Calu3 (cell line): ENCODE measurements at regions not wholly inside any gene's neighbourhood (a gene's known extent, or its start where the extent isn't known, plus 50 kb on each side); places are given as distances from the start of the nearest gene placed in this dataset.

ENCODE experiments used
- BruUV-seq: library from RNA; stranded (reverse); fragments of 400-500 nt; replicated peaks from 2 replicates; lab custom pipeline; 2021; lab: Mats Ljungman, UMichigan
- CTCF ChIA-PET: fragments of 300-600 bp; sonication (Branson Sonifier 250); formaldehyde crosslinking; loops from one replicate; lab custom pipeline; 2022; ENCODE audit warnings: antibody characterized with exemption; lab: Charles Lee
- DNase-seq: peaks from one replicate; pipeline ENCODE4 v3.0.0; 2022
- H3K27ac Mint-ChIP-seq: one replicate; pipeline ENCODE4 v1.8.0; 2022; ENCODE audit warnings: mixed read lengths; ENCODE audit not compliant: unreplicated experiment
- H3K27me3 Mint-ChIP-seq: one replicate; pipeline ENCODE4 v1.8.0; 2022; ENCODE audit warnings: mixed read lengths; ENCODE audit not compliant: unreplicated experiment
- H3K36me3 Mint-ChIP-seq: one replicate; pipeline ENCODE4 v1.8.0; 2022; ENCODE audit warnings: mild to moderate bottlenecking, moderate library complexity, mixed read lengths; ENCODE audit not compliant: insufficient read depth, unreplicated experiment
- H3K4me1 Mint-ChIP-seq: one replicate; pipeline ENCODE4 v1.8.0; 2022; ENCODE audit warnings: mild to moderate bottlenecking, low read depth, mixed read lengths; ENCODE audit not compliant: unreplicated experiment
- H3K4me3 Mint-ChIP-seq: one replicate; pipeline ENCODE4 v1.8.0; 2022; ENCODE audit warnings: mild to moderate bottlenecking, low read depth, moderate library complexity, mixed read lengths; ENCODE audit not compliant: unreplicated experiment
- H3K9me3 Mint-ChIP-seq: one replicate; pipeline ENCODE4 v1.8.0; 2022; ENCODE audit warnings: low read depth, mixed read lengths; ENCODE audit not compliant: unreplicated experiment
- intact Hi-C: fragments of 100-400 bp; cut with micrococcal nuclease; formaldehyde crosslinking; loops from one replicate; pipeline ENCODE4 v1.10.0; 2022; ENCODE audit not compliant: unreplicated experiment
- TF ChIP-seq, protein P1 (sequence below): fragments of 200-600 bp; IDR thresholded peaks from one replicate; pipeline ENCODE4 v1.8.0; 2022; ENCODE audit warnings: antibody characterized with exemption; ENCODE audit not compliant: unreplicated experiment

DNA sequence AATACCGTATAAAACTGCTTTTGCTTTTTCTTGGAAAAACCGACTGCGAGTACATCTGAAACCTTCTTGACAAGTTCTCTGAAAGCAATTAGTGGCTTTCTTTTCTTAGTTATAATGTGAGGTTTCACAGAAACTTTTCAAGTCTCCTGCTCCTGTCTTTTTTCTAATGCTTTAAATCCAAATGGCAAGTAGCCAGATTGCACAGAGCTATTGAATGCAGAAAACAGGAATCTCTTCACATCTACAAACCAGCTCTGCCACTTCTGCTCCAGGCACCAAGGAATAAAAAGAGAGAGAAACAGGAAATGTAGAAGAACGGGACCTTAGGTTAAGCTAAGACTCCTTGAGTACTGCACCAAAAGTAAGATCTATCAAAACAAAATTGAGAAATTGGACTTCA lies 267.3 kb upstream of the TET2 start:
- H3K27ac Mint-ChIP-seq, result no peak overlapping the region
- TF ChIP-seq, protein P1, sequence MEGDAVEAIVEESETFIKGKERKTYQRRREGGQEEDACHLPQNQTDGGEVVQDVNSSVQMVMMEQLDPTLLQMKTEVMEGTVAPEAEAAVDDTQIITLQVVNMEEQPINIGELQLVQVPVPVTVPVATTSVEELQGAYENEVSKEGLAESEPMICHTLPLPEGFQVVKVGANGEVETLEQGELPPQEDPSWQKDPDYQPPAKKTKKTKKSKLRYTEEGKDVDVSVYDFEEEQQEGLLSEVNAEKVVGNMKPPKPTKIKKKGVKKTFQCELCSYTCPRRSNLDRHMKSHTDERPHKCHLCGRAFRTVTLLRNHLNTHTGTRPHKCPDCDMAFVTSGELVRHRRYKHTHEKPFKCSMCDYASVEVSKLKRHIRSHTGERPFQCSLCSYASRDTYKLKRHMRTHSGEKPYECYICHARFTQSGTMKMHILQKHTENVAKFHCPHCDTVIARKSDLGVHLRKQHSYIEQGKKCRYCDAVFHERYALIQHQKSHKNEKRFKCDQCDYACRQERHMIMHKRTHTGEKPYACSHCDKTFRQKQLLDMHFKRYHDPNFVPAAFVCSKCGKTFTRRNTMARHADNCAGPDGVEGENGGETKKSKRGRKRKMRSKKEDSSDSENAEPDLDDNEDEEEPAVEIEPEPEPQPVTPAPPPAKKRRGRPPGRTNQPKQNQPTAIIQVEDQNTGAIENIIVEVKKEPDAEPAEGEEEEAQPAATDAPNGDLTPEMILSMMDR, result no peak
- no peaks in the 10 kb centered on the region for H3K9me3 Mint-ChIP-seq
- no peak for DNase-seq
- CTCF ChIA-PET, result interaction anchor here (0.6 kb wide), 1 partner anchor 527 kb away, joined by 6 read pairs; no protein-coding TSS in a partner anchor
- BruUV-seq, result no TSS peak
- H3K36me3 Mint-ChIP-seq, result no peaks in the 10 kb centered on the region
- H3K27me3 Mint-ChIP-seq, result no peaks in the 10 kb centered on the region
- no peak overlapping the region for H3K4me3 Mint-ChIP-seq
- H3K4me1 Mint-ChIP-seq, result no peaks in the 10 kb centered on the region
- intact Hi-C loops, result no loop called here

DNA sequence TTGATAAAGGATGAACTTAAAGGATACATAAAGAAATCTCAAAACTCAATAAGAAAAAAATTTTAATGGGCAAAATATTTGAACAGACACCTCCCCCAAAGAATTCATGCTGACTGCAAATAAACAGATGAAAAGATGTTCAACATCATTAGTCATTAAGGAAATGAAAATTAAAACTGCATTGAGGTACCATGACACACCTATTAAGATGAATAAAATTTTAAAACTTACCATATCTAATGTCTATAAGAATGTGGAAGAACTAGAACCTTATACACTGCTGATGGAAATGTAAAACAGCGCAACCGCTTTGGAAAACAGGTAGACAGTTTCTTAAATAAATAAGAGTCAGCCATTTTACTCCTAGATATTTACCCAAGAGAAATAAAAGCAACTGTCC lies 266.8 kb upstream of the TET2 start:
- H3K27ac Mint-ChIP-seq, result no peak overlapping the region

DNA sequence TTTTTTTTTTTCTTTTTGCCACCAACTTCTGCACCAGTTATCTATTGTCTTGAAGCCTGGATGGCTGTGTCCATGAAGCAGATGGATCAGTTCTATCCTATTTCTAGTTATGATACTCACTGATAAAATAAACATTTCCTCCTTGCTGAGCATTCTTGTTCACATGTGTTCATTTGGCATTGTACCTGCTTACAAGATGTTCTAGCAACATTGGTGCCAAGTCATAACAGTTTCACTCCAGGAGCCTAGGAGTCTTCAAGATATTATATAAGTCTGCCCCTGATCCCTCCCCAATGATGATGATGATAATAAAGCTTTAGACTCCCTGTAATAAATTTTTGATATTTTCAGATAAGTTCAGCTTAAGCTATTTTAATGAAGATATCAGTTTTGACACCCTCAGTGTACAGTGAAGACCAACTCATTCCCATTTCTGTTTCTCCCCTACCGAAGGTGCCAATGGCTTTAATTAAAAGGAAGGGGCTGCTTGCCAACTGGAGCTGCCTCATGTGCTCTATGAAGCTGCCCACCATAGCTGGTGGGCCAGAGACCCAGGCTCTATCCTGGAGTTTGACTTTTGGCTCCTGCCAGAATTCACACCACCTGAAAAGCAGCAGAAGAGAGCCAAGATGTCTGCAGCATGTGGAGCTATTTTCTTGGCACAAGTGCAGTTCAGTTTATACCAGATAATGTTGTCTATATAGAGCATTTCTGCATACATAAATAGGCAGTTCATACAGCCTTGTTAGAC lies 265.4 kb upstream of the TET2 start:
- BruUV-seq, result no TSS peak
- intact Hi-C loops, result no loop called here
- TF ChIP-seq, protein P1, result no peak
- no peak overlapping the region for H3K27ac Mint-ChIP-seq
- H3K9me3 Mint-ChIP-seq, result no peaks in the 10 kb centered on the region
- H3K36me3 Mint-ChIP-seq, result no peaks in the 10 kb centered on the region
- H3K27me3 Mint-ChIP-seq, result no peaks in the 10 kb centered on the region
- no peak overlapping the region for H3K4me3 Mint-ChIP-seq
- H3K4me1 Mint-ChIP-seq, result no peaks in the 10 kb centered on the region
- CTCF ChIA-PET, result no interaction called here
- no peak for DNase-seq

More for the DNA sequence above, 266.8 kb upstream of the TET2 start:
- Mint-ChIP-seq H3K4me1 (no peaks in the 10 kb centered on the region), H3K4me3 (no peak overlapping the region), H3K36me3 (no peaks in the 10 kb centered on the region), H3K27me3 (no peaks in the 10 kb centered on the region), H3K9me3 (no peaks in the 10 kb centered on the region)
- BruUV-seq, result no TSS peak
- no peak for DNase-seq
- intact Hi-C loops, result no loop called here
- TF ChIP-seq, protein P1, result no peak
- CTCF ChIA-PET, result no interaction called here

DNA sequence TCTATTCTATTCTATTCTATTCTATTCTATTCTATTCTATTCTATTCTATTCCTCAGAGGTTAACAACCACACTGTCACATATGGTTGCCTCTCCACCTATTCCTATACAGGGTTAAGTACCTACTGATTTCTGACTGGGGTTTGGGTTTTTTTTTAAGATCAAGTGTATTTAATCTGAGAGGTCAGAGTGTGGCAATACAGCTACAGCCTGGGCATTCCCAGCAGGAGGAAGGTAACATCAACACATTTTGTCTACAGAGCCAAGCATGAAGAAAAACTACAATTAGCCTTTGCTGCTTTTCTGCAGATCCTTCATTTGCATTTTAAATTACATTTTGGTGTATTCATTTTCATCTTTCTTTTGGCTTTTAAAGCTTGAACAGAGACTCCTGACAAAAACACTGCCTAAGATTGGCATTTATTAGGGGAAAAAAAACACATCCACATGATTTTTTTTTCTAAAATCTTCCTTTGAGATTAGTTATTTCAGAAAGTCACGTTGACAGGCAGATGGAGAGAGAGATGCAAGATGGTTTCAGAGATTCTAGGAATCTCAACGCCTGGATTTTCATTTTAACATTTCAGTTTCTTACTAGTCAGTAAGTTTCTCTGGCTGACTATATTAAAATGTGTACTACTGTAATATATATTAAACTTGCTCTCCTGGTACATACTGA lies 255.9 kb upstream of the TET2 start:
- Mint-ChIP-seq H3K27ac (no peak overlapping the region), H3K27me3 (no peaks in the 10 kb centered on the region), H3K9me3 (no peaks in the 10 kb centered on the region), H3K36me3 (no peaks in the 10 kb centered on the region), H3K4me1 (no peaks in the 10 kb centered on the region), H3K4me3 (no peak overlapping the region)
- TF ChIP-seq, protein P1, result no peak
- intact Hi-C loops, result no loop called here
- no TSS peak for BruUV-seq
- CTCF ChIA-PET, result no interaction called here
- no peak for DNase-seq
